H1 (cell line): ENCODE measurements at regions not wholly inside any gene's neighbourhood (a gene's known extent, or its start where the extent isn't known, plus 50 kb on each side); places are given as distances from the start of the nearest gene placed in this dataset.

Source experiments
- EP300 ChIP-seq, 2 experiments: IDR thresholded peaks; 1 replicate in 1 of 2; 2 replicates in 1 of 2; pipeline ENCODE4 v1.6.1; 2011 to 2012; ENCODE audit warnings: low read depth in 2 of 2, low read length in 2 of 2, mild to moderate bottlenecking in 2 of 2, borderline replicate concordance in 1 of 2, inconsistent platforms in 1 of 2, moderate library complexity in 1 of 2
- EZH2 ChIP-seq: fragments of 200-600 bp; sonication (generic); IDR thresholded peaks from 2 replicates; pipeline ENCODE4 v1.7.1; 2012; ENCODE audit warnings: low read depth, mild to moderate bottlenecking, moderate library complexity, low read length, inconsistent platforms; ENCODE audit not compliant: severe bottlenecking
- HDAC6 ChIP-seq: IDR thresholded peaks from one replicate; pipeline ENCODE4 v1.7.1; 2012; ENCODE audit warnings: low read depth, mild to moderate bottlenecking, inconsistent platforms, low read length, moderate library complexity
- TAF7 ChIP-seq: optimal IDR thresholded peaks from 2 replicates; pipeline ENCODE3; 2011; ENCODE audit warnings: low read depth, mild to moderate bottlenecking, inconsistent platforms, low read length, moderate library complexity, borderline replicate concordance
- TCF12 ChIP-seq: IDR thresholded peaks from 2 replicates; pipeline ENCODE4 v1.6.1; 2011; ENCODE audit warnings: low read depth, mild to moderate bottlenecking, low read length
- YY1 ChIP-seq: IDR thresholded peaks from 2 replicates; pipeline ENCODE4 v1.6.1; 2011; ENCODE audit warnings: low read depth, mild to moderate bottlenecking, low read length

- TF ChIP-seq TCF12 = no peak
- no peak for TF ChIP-seq EZH2
- TF ChIP-seq EP300 (IDR thresholded peaks at IDR 0.05; ENCODE audit: borderline replicate concordance in 1 of 2, low read depth in 2 of 2, low read length in 2 of 2) = no peak
- no peak for TF ChIP-seq YY1
- TF ChIP-seq TAF7 = no peak
- no peak for TF ChIP-seq HDAC6
These were observed 118.4 kb upstream of the BTN3A2 start (continued) for GRCh38 chr6:26246553-26246952.
